Neural progenitor cell (in vitro differentiated cells): ENCODE measurements at regions not wholly inside any gene's neighbourhood (a gene's known extent, or its start where the extent isn't known, plus 50 kb on each side); places are given as distances from the start of the nearest gene placed in this dataset.

ENCODE experiments used
- EZH2 ChIP-seq: fragments of 200-600 bp; sonication (generic); IDR thresholded peaks from 2 replicates; pipeline ENCODE4 v1.6.1; 2017; ENCODE audit warnings: antibody characterized with exemption, mild to moderate bottlenecking, moderate library complexity
- EZH2phosphoT487 ChIP-seq: fragments of 200-600 bp; sonication (generic); IDR thresholded peaks from 2 replicates; pipeline ENCODE4 v1.6.1; 2017; ENCODE audit warnings: antibody characterized with exemption
- TF ChIP-seq, protein P1 (sequence below): fragments of 200-600 bp; sonication (generic); IDR thresholded peaks from 2 replicates; pipeline ENCODE4 v1.5.1; 2017; ENCODE audit warnings: antibody characterized with exemption, mild to moderate bottlenecking

DNA sequence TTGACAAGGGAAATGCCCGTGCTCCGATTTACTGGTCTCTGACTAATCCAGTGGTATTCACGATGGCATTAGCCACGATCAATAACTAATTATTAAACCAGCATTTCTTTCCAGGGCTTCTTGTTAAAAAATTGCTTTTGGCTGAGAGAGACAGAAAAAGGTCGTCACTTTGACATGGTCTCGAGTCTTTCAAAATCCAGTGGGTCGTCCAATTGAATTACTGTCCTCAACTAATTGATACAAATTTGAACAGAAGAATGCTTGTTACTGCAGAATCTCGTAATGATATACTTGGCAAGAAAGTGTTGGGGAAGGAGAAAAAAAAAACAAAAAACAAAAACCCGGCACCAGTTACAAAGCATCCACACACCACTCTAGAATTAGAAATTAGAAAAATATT is 318.4 kb downstream of the NR2F2 start:
- TF ChIP-seq, protein P1, sequence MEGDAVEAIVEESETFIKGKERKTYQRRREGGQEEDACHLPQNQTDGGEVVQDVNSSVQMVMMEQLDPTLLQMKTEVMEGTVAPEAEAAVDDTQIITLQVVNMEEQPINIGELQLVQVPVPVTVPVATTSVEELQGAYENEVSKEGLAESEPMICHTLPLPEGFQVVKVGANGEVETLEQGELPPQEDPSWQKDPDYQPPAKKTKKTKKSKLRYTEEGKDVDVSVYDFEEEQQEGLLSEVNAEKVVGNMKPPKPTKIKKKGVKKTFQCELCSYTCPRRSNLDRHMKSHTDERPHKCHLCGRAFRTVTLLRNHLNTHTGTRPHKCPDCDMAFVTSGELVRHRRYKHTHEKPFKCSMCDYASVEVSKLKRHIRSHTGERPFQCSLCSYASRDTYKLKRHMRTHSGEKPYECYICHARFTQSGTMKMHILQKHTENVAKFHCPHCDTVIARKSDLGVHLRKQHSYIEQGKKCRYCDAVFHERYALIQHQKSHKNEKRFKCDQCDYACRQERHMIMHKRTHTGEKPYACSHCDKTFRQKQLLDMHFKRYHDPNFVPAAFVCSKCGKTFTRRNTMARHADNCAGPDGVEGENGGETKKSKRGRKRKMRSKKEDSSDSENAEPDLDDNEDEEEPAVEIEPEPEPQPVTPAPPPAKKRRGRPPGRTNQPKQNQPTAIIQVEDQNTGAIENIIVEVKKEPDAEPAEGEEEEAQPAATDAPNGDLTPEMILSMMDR, result no peak
- TF ChIP-seq EZH2, result no peak
- no peak for TF ChIP-seq EZH2phosphoT487
